ENCODE measurements at regions not wholly inside any gene's neighbourhood (a gene's known extent, or its start where the extent isn't known, plus 50 kb on each side); places are given as distances from the start of the nearest gene placed in this dataset.

DNA sequence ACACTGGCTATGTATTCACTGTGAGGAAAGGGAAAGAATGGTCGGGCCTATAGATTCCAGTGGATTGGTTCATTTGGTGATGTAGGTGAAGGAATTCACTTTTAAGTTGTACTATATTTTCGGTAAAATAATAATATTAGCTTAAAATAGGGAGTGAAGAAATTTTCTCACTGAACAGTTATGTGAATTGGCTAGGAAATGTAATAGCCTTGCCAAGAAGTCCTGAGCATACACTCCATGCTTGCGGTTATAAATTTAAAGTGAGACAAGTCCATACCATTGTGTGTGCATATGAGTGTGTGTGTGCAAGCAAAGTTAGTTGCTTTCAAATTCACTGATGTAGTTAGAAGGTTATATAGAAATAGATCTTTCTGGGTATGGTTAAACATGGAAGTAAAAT lies 1651.0 kb downstream of the NCAM2 start:
- H3K27ac ChIP-seq (ENCODE audit: low read depth) = no peak overlapping the region
- no peaks in the 10 kb centered on the region for H3K4me1 ChIP-seq (ENCODE audit: insufficient read depth)
- WGBS = 58% methylated on average over 3 of the region's 3 CpGs

DNA sequence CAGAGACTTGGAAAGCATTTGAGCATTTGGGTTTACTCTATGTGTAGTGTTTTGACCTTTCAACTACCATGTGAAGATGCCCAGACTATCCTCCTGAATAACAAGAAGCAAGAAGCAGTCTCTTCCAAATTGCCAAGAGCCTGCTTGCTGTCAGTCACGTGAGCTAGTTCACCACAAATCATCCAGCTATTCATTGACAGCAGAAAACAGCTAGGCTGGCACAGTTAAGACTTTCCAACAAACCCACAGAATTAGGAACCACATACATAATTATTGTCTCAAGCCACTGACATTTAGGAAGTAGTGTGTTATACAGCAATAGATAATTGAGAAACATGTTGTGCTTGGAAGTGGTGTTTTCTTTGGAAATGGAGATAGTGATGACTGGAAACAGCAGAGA lies 1652.0 kb downstream of the NCAM2 start:
- WGBS = 76% methylated on average over 1 of the region's 1 CpG
- Histone ChIP-seq H3K4me1 (ENCODE audit: insufficient read depth) (no peaks in the 10 kb centered on the region), H3K4me3 (ENCODE audit: low read depth, low read length) (no peak overlapping the region), H3K27ac (ENCODE audit: low read depth) (no peak overlapping the region), H3K36me3 (ENCODE audit: insufficient read depth) (no peaks in the 10 kb centered on the region)
- no peak for DNase-seq (ENCODE audit: extremely low spot score)

More for the DNA sequence above, 1651.0 kb downstream of the NCAM2 start:
- Histone ChIP-seq H3K36me3 (ENCODE audit: insufficient read depth) (no peaks in the 10 kb centered on the region), H3K4me3 (ENCODE audit: low read depth, low read length) (no peak overlapping the region)
- DNase-seq (ENCODE audit: extremely low spot score) = no peak

DNA sequence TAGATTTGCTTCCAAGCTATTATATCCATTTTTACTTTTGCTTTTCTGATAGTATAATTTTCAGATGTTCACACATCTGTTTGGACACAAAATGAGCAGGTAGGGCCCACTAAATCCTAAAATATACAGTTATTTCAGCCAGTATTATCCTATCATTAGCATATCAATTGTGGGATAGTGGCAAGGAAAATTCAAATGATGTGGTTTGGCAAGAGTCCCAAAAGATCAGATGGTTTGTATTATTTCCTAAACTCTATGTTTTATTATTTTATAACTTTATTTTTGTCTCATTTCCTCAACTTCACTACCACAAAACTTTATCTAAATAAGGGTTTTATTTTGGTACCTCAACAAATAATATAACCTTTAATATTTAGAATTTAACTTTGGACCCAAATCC lies 1659.6 kb downstream of the NCAM2 start:
- Histone ChIP-seq H3K4me1 (ENCODE audit: insufficient read depth) (no peaks in the 10 kb centered on the region), H3K36me3 (ENCODE audit: insufficient read depth) (no peaks in the 10 kb centered on the region), H3K4me3 (ENCODE audit: low read depth, low read length) (no peak overlapping the region), H3K27ac (ENCODE audit: low read depth) (no peak overlapping the region)
- DNase-seq (ENCODE audit: extremely low spot score) = no peak

DNA sequence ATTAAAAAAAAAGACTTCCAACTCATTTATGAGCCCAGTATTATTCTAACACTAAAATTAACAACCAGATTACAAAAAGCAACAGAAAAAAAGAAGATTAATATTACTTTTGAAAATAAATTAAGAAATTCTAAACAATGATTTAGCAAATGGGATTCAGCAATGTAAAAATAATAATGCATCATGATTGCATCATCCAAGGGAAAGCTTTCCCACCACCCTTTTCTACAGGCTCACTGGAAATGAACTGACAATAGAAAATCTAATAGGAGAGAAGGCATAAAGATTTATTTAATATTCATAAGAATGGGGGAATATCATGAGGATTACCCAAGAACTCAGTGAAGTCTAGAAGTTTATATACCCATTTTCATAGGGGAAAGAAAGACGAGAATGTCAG lies 1671.9 kb downstream of the NCAM2 start:
- no peaks in the 10 kb centered on the region for H3K4me1 ChIP-seq (ENCODE audit: insufficient read depth)
- no peak overlapping the region for H3K27ac ChIP-seq (ENCODE audit: low read depth)
- H3K4me3 ChIP-seq (ENCODE audit: low read depth, low read length) = no peak overlapping the region
- no peak for DNase-seq (ENCODE audit: extremely low spot score)
- 81% methylated on average over 1 of the region's 1 CpG for WGBS
- no peaks in the 10 kb centered on the region for H3K36me3 ChIP-seq (ENCODE audit: insufficient read depth)

DNA sequence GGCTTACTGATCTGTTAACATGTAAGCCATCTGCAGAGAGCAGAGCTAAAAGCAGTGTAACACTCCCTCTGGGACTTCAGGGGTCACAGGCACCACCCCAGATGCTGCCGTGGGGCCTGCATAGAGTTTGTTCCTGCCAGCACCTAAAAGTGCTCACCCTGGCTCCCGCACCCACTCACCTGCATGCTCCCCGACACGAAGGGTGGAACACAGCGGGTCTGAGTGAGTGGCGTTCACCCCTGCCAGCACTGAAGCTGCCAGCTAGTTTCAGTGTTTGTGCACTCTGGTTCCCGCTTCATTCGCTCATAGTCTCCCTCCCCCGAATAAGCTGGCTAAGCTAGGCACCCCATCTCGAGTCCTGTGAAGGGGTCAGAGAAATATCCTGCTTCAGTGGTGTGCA lies 1681.0 kb downstream of the NCAM2 start:
- Histone ChIP-seq H3K27ac (ENCODE audit: low read depth) (no peak overlapping the region), H3K4me3 (ENCODE audit: low read depth, low read length) (no peak overlapping the region), H3K4me1 (ENCODE audit: insufficient read depth) (no peaks in the 10 kb centered on the region), H3K36me3 (ENCODE audit: insufficient read depth) (no peaks in the 10 kb centered on the region)
- 86% methylated on average over 10 of the region's 10 CpGs for WGBS
- no peak for DNase-seq (ENCODE audit: extremely low spot score)

DNA sequence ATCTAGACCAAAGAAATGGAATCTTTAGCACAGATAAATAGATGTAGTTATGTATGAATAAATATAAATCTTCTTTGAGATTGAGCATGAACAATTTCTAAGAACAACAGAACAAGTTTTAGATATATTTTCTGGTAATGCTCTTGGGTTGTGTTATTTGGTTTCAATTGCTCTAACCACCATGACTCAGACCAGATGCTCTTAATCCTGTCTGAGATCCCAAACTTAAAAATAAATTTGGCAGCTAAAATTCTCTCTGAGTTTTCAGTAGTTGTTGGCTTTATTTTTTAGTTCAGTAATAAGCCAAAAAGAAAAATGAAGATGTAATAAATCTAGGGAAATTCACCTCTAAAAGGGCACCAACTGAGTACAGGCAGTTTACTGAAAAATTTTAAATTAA lies 1693.4 kb downstream of the NCAM2 start:
- H3K36me3 ChIP-seq (ENCODE audit: insufficient read depth) = no peaks in the 10 kb centered on the region
- no peaks in the 10 kb centered on the region for H3K4me1 ChIP-seq (ENCODE audit: insufficient read depth)
- no peak for DNase-seq (ENCODE audit: extremely low spot score)
- H3K4me3 ChIP-seq (ENCODE audit: low read depth, low read length) = no peak overlapping the region
- no peak overlapping the region for H3K27ac ChIP-seq (ENCODE audit: low read depth)

DNA sequence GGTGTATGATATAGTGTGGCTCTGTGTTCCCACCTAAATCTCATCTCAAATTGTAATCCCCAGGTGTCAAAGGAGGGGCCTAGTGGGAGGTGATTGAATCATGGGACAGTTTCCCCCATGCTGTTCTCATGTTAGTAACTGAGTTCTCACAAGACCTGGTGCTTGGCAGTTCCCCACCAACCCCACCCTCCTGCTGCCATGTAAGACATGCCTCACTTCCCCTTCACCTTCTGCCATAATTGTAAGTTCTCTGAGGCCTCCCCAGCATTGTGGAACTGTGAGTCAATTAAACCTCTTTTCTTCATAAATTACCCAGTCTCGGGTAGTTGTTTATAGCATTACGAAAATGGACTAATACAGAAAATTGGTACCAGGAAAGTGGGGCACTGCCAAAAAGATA lies 1705.3 kb downstream of the NCAM2 start:
- Histone ChIP-seq H3K4me3 (ENCODE audit: low read depth, low read length) (no peak overlapping the region), H3K36me3 (ENCODE audit: insufficient read depth) (no peaks in the 10 kb centered on the region), H3K4me1 (ENCODE audit: insufficient read depth) (no peaks in the 10 kb centered on the region), H3K27ac (ENCODE audit: low read depth) (no peak overlapping the region)
- DNase-seq (ENCODE audit: extremely low spot score) = no peak
- WGBS = 80% methylated on average over 2 of the region's 2 CpGs

DNA sequence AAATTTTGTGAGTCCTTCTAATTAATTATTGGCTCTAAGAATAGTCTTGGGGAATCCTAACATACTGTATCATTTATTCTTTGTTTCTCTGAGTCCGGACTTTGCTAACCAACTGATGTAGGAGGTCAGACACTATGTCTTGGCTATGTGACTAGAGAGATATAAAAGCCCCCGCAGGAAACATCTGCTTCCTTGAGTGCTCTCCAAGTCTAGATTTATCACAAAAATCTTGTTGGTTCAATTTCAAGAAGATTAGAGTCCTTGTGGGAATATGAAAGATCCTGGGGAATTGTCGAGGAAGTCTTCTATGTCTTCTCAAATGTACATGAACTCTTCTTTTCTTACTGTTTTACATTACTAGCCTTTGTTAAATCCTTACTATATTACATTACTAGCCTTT lies 1712.5 kb downstream of the NCAM2 start:
- no peak overlapping the region for H3K27ac ChIP-seq (ENCODE audit: low read depth)
- WGBS = 19% methylated on average over 3 of the region's 3 CpGs
- peak; percentile 5 for DNase-seq (ENCODE audit: extremely low spot score)
- no peak overlapping the region for H3K4me3 ChIP-seq (ENCODE audit: low read depth, low read length)
- H3K4me1 ChIP-seq (ENCODE audit: insufficient read depth) = no peaks in the 10 kb centered on the region
- H3K36me3 ChIP-seq (ENCODE audit: insufficient read depth) = no peaks in the 10 kb centered on the region

DNA sequence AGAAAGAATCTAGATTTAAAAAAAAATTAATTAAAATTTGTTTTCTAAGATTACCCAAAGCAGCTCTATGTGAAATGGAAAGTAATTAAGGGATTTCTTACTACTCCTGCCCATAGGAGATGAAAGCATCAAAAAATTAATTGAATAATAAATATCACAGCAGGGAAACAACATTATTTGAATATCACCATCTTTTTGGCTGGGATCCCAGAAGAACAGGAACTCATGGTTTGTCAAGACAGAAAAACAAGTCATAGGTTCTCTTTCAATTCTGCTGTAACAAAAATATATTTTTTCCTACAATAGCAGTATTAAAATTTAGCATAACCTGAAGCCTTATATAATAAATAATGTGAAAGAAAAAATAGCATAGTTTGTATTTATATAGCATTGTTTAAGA lies 1713.4 kb downstream of the NCAM2 start:
- no peaks in the 10 kb centered on the region for H3K36me3 ChIP-seq (ENCODE audit: insufficient read depth)
- H3K4me1 ChIP-seq (ENCODE audit: insufficient read depth) = no peaks in the 10 kb centered on the region
- DNase-seq (ENCODE audit: extremely low spot score) = no peak
- H3K4me3 ChIP-seq (ENCODE audit: low read depth, low read length) = no peak overlapping the region
- no peak overlapping the region for H3K27ac ChIP-seq (ENCODE audit: low read depth)

DNA sequence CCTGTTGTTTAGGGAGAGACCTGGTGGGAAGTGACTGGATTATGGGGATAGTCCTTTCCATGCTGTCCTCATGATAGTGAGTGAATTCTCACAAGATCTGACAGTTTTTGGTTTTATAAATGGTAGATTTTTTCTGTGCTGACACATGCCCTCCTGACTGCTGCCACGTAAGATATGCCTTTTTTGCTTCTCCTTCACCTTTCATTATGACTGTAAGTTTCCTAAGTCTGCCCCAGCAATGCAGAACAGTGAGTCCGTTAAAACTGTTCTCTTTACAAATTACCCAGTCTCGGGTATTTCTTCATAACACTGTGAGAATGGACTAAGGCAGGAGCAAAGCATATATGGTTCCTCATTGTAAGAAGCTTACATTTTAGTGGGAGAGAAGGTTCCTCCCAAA lies 1727.2 kb downstream of the NCAM2 start:
- Histone ChIP-seq H3K27ac (ENCODE audit: low read depth) (no peak overlapping the region), H3K4me3 (ENCODE audit: low read depth, low read length) (no peak overlapping the region), H3K4me1 (ENCODE audit: insufficient read depth) (no peaks in the 10 kb centered on the region), H3K36me3 (ENCODE audit: insufficient read depth) (no peaks in the 10 kb centered on the region)
- DNase-seq (ENCODE audit: extremely low spot score) = no peak
- WGBS = 90% methylated on average over 3 of the region's 3 CpGs

DNA sequence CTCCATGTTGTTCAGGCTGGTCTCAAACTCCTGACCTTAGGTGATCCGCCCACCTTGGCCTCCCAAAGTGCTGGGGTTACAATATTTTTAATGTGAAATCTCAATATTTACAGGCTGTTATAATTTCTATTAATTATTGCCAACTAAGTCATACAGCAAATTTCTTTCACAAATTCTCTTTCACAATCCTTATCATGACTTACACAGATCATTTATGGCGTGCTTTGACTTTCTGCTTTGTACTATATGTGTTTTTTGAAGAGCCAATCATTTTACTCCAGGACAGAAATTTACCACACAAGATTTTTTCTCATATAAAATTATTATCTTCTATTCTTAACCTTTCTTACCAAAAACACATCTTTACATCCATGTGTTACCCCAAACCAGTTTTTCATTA lies 1729.9 kb downstream of the NCAM2 start:
- WGBS = 67% methylated on average over 2 of the region's 2 CpGs
- Histone ChIP-seq H3K27ac (ENCODE audit: low read depth) (no peak overlapping the region), H3K4me3 (ENCODE audit: low read depth, low read length) (no peak overlapping the region), H3K4me1 (ENCODE audit: insufficient read depth) (no peaks in the 10 kb centered on the region), H3K36me3 (ENCODE audit: insufficient read depth) (no peaks in the 10 kb centered on the region)
- DNase-seq (ENCODE audit: extremely low spot score) = no peak

DNA sequence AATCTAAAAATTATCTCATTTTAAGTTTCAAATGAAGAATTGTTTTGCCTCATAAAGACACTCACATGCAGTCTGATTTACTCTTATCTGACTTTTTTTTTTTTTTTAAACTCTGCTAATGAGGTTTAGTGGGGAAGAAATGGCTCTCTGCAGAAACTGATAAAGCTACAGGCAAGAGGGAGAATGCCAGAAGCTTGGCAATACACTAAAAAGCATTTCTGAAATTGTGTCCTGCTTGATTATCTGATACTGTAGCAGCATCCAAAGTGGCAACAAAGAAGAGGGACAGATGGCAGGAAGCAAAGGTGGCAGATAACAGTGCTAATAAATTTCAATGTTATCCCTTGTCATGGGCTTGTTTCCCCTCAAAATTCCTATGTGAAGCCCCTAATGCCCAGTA lies 1744.9 kb downstream of the NCAM2 start:
- H3K27ac ChIP-seq (ENCODE audit: low read depth) = no peak overlapping the region
- no peaks in the 10 kb centered on the region for H3K4me1 ChIP-seq (ENCODE audit: insufficient read depth)
- no peak for DNase-seq (ENCODE audit: extremely low spot score)
- H3K36me3 ChIP-seq (ENCODE audit: insufficient read depth) = no peaks in the 10 kb centered on the region
- no peak overlapping the region for H3K4me3 ChIP-seq (ENCODE audit: low read depth, low read length)

DNA sequence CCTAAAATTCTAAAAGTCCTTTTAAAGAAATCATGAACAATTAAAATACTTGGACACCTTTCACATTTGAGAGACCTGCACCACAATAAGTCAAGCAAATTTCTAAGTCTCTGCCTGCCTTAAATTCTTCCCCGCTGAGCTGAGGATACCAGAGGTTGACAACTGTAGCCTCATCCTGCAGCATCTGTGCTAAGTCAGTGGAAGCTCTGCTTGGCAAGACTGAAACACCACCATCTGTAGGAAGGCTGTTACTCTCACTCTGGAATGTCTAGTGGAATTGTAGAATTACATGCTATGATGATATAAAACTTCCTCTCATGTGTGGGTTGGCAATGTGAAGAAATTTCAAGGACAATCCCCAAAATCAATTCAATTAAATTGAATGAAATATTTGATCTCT lies 1756.5 kb downstream of the NCAM2 start:
- WGBS = 32% methylated on average over 1 of the region's 1 CpG
- Histone ChIP-seq H3K4me3 (ENCODE audit: low read depth, low read length) (no peak overlapping the region), H3K36me3 (ENCODE audit: insufficient read depth) (no peaks in the 10 kb centered on the region), H3K27ac (ENCODE audit: low read depth) (no peak overlapping the region), H3K4me1 (ENCODE audit: insufficient read depth) (no peaks in the 10 kb centered on the region)
- DNase-seq (ENCODE audit: extremely low spot score) = no peak

DNA sequence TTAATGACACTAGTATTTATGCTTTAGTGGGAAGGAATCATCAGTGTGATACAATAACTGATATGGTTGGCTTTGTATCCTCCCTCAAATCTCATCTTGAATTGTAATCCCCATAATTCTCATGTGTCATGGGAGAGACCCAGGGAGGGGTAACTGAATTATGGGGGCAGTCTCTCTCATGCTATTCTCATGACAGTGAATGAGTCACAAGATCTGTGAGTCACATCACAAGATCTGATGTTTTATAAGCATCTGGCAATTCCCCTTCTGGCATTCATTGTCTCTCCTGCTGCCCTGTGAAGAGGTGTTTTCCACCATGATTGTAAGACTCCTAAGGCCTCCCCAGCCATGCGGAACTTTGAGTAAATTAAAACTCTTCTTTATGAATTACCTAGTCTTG lies 1760.3 kb downstream of the NCAM2 start:
- no peak overlapping the region for H3K27ac ChIP-seq (ENCODE audit: low read depth)
- H3K4me1 ChIP-seq (ENCODE audit: insufficient read depth) = no peaks in the 10 kb centered on the region
- WGBS = 98% methylated on average over 1 of the region's 1 CpG
- no peaks in the 10 kb centered on the region for H3K36me3 ChIP-seq (ENCODE audit: insufficient read depth)
- no peak overlapping the region for H3K4me3 ChIP-seq (ENCODE audit: low read depth, low read length)
- DNase-seq (ENCODE audit: extremely low spot score) = no peak

DNA sequence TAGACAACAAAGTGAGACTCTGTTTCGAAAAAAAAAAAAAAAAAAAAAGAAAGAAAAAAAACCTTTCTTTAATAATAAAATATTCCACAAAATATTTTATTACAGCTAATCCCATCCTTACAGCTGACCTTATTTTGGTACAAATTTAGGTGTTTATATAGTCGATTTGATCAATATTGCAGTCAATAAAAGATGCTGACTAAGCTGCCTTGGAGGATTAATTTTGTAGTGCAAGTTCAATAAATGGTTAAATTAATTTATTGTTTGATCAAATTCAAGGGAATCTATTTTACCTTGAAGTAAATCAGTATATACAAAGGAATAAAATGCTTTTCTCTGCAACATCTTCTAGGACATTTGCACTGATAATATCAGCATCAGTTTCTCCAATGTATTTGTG lies 1764.3 kb downstream of the NCAM2 start:
- H3K36me3 ChIP-seq (ENCODE audit: insufficient read depth) = no peaks in the 10 kb centered on the region
- H3K27ac ChIP-seq (ENCODE audit: low read depth) = no peak overlapping the region
- no peak for DNase-seq (ENCODE audit: extremely low spot score)
- no peaks in the 10 kb centered on the region for H3K4me1 ChIP-seq (ENCODE audit: insufficient read depth)
- 85% methylated on average over 2 of the region's 2 CpGs for WGBS
- H3K4me3 ChIP-seq (ENCODE audit: low read depth, low read length) = no peak overlapping the region

Measured in urinary bladder (tissue), 3 donors.